ENCODE measurements at regions not wholly inside any gene's neighbourhood (a gene's known extent, or its start where the extent isn't known, plus 50 kb on each side); places are given as distances from the start of the nearest gene placed in this dataset.

GRCh38 chr6:163645560-163645959, 231.0 kb downstream of the QKI start:
- no peak for DNase-seq (ENCODE audit: low read depth in 2 of 2)

- DNase-seq (ENCODE audit: low read depth in 2 of 2): no peak
Observed at GRCh38 chr6:163643866-163644265, 229.3 kb downstream of the QKI start.

- DNase-seq (ENCODE audit: low read depth in 2 of 2): no peak
Observed at GRCh38 chr6:163641706-163642105, 227.2 kb downstream of the QKI start.

- no peak for DNase-seq (ENCODE audit: low read depth in 2 of 2)
Observed at GRCh38 chr6:163640641-163641040, 226.1 kb downstream of the QKI start.

GRCh38 chr6:163637524-163637923, 223.0 kb downstream of the QKI start:
- no peak for DNase-seq (ENCODE audit: low read depth in 2 of 2)

GRCh38 chr6:163635731-163636364, 221.3 kb downstream of the QKI start:
- no peak for DNase-seq (ENCODE audit: low read depth in 2 of 2)

- DNase-seq (ENCODE audit: low read depth in 2 of 2): no peak
Observed at GRCh38 chr6:163635315-163635714, 220.8 kb downstream of the QKI start.

GRCh38 chr6:163634211-163635171, 220.0 kb downstream of the QKI start:
- no peak for DNase-seq (ENCODE audit: low read depth in 2 of 2)

- no peak for DNase-seq (ENCODE audit: low read depth in 2 of 2)
Observed at GRCh38 chr6:163630991-163631390, 216.5 kb downstream of the QKI start.

- no peak for DNase-seq (ENCODE audit: low read depth in 2 of 2)
Observed at GRCh38 chr6:163630572-163630971, 216.1 kb downstream of the QKI start.

GRCh38 chr6:163630096-163630495, 215.6 kb downstream of the QKI start:
- DNase-seq (ENCODE audit: low read depth in 2 of 2): no peak
